ENCODE measurements at regions not wholly inside any gene's neighbourhood (a gene's known extent, or its start where the extent isn't known, plus 50 kb on each side); places are given as distances from the start of the nearest gene placed in this dataset.

- no peak for TF ChIP-seq EZH2phosphoT487 (IDR thresholded peaks at IDR 0.05; ENCODE audit: borderline replicate concordance, low read length)
- no peak for TF ChIP-seq CTCF (IDR thresholded peaks at IDR 0.05; ENCODE audit: low read depth, low read length, poor library complexity, severe bottlenecking)
- no peaks in the 10 kb centered on the region for H3K79me2 ChIP-seq (ENCODE audit: control insufficient read depth, low read length)
- no peaks in the 10 kb centered on the region for H3K36me3 ChIP-seq (ENCODE audit: control insufficient read depth, low read length)
- H3K27ac ChIP-seq (ENCODE audit: low read depth, low read length) = no peak overlapping the region
- no peaks in the 10 kb centered on the region for H4K20me1 ChIP-seq (ENCODE audit: control insufficient read depth, insufficient read depth, low read depth, low read length)
- H3K9me2 ChIP-seq (replicated peaks; ENCODE audit: control insufficient read depth, low read length) = no peaks in the 10 kb centered on the region
- H3K4me2 ChIP-seq (ENCODE audit: low read length) = no peak overlapping the region
- no peak overlapping the region for H3K4me3 ChIP-seq (ENCODE audit: low read length)
- no peaks in the 10 kb centered on the region; the same call in 1 of the 2 replicates for H3K27me3 ChIP-seq (ENCODE audit: control insufficient read depth, low read length)
- H3K4me1 ChIP-seq (ENCODE audit: control insufficient read depth, low read length) = no peaks in the 10 kb centered on the region
- no peaks in the 10 kb centered on the region for H3K9me3 ChIP-seq (ENCODE audit: control insufficient read depth, insufficient read depth, low read length)
- no peaks in the 10 kb centered on the region for H3F3A ChIP-seq (ENCODE audit: control insufficient read depth, insufficient read depth)
Observed at GRCh38 chr22:47369020-47369419, 606.6 kb downstream of the TBC1D22A start.

DNA sequence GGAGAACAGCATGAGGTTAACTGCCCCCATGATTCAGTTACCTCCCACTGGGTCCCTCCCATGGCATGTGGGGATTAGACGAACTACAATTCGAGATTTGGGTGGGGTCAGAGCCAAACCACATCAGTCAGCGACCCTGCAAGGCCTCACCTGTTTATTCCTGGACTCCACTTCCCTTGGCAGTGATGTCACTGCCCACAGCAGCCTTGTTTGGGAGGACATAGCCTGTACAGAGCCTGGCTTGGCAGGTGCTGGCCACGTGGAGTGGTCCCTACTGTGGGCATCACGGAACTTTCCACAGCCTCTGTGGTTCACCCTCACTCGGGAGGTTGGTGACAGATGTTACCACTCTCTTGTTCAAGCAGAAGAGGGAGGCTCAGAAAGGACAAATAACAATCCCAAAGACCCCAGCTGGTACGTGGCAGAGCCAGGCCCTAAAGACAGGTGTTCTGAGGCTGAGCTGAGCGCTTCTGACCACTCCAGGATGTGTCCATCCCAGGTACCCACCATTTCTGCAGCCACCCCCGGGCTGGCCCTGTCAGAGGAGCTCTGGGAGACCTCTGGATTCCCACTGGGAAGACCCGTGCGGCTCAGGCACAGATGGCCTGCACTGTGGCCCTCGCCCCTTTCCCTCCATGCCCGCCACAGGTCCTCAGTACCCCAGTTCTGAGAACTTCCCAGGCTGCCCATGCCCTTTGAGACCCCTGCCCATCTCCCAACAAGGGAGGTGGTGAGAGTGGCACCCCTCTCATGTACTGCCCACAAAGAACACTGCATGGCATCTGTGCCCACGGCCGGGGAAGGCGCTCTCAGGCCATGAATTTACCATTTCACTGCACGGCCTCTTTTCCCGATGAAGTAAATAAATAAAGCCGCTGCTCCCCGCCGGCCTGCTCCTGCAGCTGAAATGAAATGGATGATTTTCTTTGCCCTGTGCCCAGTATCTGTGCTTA, 605.8 kb downstream of the TBC1D22A start:
- H3K36me3 ChIP-seq (ENCODE audit: control insufficient read depth, low read length) = no peaks in the 10 kb centered on the region
- no peak overlapping the region for H3K4me3 ChIP-seq (ENCODE audit: low read length)
- no peaks in the 10 kb centered on the region for H3K4me1 ChIP-seq (ENCODE audit: control insufficient read depth, low read length)
- H3K27ac ChIP-seq (ENCODE audit: low read depth, low read length) = no peak overlapping the region
- TF ChIP-seq CTCF (IDR thresholded peaks at IDR 0.05; ENCODE audit: low read depth, low read length, poor library complexity, severe bottlenecking) (no peak), EZH2phosphoT487 (IDR thresholded peaks at IDR 0.05; ENCODE audit: borderline replicate concordance, low read length) (no peak)
- H3K4me2 ChIP-seq (ENCODE audit: low read length) = no peak overlapping the region
- no peaks in the 10 kb centered on the region for H3K9me3 ChIP-seq (ENCODE audit: control insufficient read depth, insufficient read depth, low read length)
- no peaks in the 10 kb centered on the region for H3K9me2 ChIP-seq (replicated peaks; ENCODE audit: control insufficient read depth, low read length)
- no peaks in the 10 kb centered on the region for H3K79me2 ChIP-seq (ENCODE audit: control insufficient read depth, low read length)
- H3F3A ChIP-seq (ENCODE audit: control insufficient read depth, insufficient read depth) = no peaks in the 10 kb centered on the region
- no peaks in the 10 kb centered on the region for H4K20me1 ChIP-seq (ENCODE audit: control insufficient read depth, insufficient read depth, low read depth, low read length)
- no peaks in the 10 kb centered on the region; the same call in 1 of the 2 replicates for H3K27me3 ChIP-seq (ENCODE audit: control insufficient read depth, low read length)

DNA sequence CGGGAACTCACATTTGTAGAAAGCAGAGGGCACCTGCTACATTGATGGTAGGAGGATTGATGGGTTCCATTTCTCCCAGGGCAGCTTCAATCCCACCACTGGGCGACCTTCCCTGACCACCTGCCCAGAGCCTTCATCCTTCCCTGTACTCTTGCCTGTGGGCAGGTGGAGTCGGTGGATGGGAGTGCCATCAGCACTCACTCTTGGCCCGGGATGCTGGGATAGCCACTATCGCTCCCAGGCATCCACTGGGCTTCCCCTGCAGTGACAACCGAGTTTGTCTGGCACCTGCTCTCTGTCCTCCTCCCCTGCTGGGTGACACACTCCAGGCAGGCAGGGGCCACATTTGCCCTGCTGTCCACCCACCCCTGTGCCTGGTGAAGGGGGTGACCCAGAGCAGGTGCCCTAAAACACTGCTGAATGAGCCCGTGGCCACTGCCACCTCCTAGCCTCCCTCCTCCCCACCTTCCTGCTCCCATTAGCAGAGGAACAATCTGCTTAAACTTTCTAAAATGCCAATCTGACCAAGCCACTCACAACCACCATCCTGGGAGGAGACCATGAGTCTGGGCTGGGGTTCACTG, 604.7 kb downstream of the TBC1D22A start:
- H3K9me2 ChIP-seq (replicated peaks; ENCODE audit: control insufficient read depth, low read length) = no peaks in the 10 kb centered on the region
- H3K79me2 ChIP-seq (ENCODE audit: control insufficient read depth, low read length) = no peaks in the 10 kb centered on the region
- H3K9me3 ChIP-seq (ENCODE audit: control insufficient read depth, insufficient read depth, low read length) = no peaks in the 10 kb centered on the region
- no peaks in the 10 kb centered on the region for H3K4me1 ChIP-seq (ENCODE audit: control insufficient read depth, low read length)
- no peaks in the 10 kb centered on the region for H3F3A ChIP-seq (ENCODE audit: control insufficient read depth, insufficient read depth)
- no peaks in the 10 kb centered on the region for H3K36me3 ChIP-seq (ENCODE audit: control insufficient read depth, low read length)
- no peaks in the 10 kb centered on the region for H4K20me1 ChIP-seq (ENCODE audit: control insufficient read depth, insufficient read depth, low read depth, low read length)
- no peak overlapping the region for H3K4me3 ChIP-seq (ENCODE audit: low read length)
- no peak overlapping the region for H3K27ac ChIP-seq (ENCODE audit: low read depth, low read length)
- no peaks in the 10 kb centered on the region; the same call in 1 of the 2 replicates for H3K27me3 ChIP-seq (ENCODE audit: control insufficient read depth, low read length)
- no peak overlapping the region for H3K4me2 ChIP-seq (ENCODE audit: low read length)
- no peak for TF ChIP-seq CTCF (IDR thresholded peaks at IDR 0.05; ENCODE audit: low read depth, low read length, poor library complexity, severe bottlenecking)
- no peak for TF ChIP-seq EZH2phosphoT487 (IDR thresholded peaks at IDR 0.05; ENCODE audit: borderline replicate concordance, low read length)
